Neural progenitor cell (in vitro differentiated cells): ENCODE measurements at regions not wholly inside any gene's neighbourhood (a gene's known extent, or its start where the extent isn't known, plus 50 kb on each side); places are given as distances from the start of the nearest gene placed in this dataset.

Experiments
- CTCF ChIP-seq: fragments of 200-600 bp; sonication (generic); IDR thresholded peaks from 2 replicates; pipeline ENCODE4 v1.5.1; 2017; ENCODE audit warnings: antibody characterized with exemption, mild to moderate bottlenecking
- EZH2 ChIP-seq: fragments of 200-600 bp; sonication (generic); IDR thresholded peaks from 2 replicates; pipeline ENCODE4 v1.6.1; 2017; ENCODE audit warnings: antibody characterized with exemption, mild to moderate bottlenecking, moderate library complexity
- EZH2phosphoT487 ChIP-seq: fragments of 200-600 bp; sonication (generic); IDR thresholded peaks from 2 replicates; pipeline ENCODE4 v1.6.1; 2017; ENCODE audit warnings: antibody characterized with exemption

DNA sequence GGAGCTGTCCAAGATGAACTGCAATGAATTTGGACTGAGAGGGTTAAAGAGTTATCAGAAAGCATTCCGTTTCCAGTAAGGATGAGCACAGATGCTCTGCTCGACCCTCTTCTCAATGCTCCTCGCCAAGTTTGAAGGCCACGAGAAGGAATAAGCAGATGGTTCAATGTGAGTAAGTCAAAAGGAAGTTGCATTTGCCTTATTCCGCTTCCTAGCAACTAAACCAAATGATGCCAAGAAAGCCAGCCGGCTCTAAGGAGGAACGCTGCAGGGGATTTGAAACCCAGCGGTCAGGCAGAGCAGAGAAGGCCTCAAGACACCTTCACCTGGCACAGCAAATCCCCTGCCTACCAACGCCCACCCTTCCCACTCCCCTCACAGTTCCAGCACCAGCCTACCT is 52.1 kb upstream of the CNEP1R1 start:
- no peak for TF ChIP-seq CTCF
- no peak for TF ChIP-seq EZH2phosphoT487
- TF ChIP-seq EZH2 = no peak
